ENCODE measurements at regions not wholly inside any gene's neighbourhood (a gene's known extent, or its start where the extent isn't known, plus 50 kb on each side); places are given as distances from the start of the nearest gene placed in this dataset.

DNA sequence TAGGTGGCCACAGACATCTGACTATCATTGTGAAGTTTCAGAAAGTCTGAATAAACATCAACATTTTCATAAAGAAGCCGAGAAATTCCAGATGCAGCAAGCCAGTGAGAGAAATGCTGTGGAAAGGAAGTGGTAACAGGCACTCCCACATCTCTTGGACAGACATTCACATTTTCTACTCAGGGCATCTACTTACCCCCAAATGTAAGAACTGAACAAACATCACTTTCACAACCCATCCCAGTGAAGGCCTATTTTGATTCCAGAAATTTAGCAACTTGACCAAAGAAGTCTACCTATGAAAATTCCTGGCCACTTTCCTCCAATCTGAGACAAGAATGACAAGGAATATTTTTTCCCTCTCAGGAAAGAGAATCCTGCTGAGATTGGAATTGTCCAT, 224.8 kb upstream of the DCBLD2 start:
- DNase-seq, result no peak

DNA sequence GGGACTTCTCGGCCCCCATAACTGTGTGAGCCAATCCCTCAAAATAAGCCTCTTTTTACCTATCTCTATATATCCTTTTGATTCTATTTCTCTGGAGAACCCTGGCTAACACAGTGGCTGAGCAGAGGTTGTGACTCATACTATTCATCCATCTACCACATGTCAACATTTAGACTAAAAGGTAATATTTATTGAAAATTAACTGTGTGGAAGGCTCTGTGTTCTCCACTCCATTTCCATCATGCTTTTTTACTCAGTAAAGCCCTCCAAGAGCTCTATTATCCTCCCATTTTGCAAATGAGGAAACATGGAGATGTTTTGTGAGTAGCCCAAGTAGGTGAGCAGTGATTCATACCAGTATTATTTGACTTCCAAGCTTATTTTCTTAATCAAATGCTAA, 217.9 kb upstream of the DCBLD2 start:
- no peak for DNase-seq

DNA sequence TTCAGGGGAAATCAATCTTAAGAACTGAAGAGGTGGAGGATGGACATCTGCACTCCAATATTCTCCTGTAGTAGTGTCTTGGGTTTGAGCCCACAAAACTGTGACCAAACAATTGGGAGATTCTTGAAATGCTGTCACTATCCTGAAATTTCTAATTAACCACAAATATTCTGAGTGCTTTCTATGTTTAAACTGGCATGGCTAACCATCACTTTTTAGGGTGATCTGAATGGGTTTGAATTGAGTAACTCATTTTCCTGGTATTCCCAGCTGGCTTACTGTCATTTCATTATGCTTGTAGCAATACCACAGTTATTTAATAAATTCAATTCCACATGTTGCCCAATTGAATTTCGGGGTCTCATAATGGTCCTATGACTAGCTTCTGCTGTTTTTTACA, 216.9 kb upstream of the DCBLD2 start:
- DNase-seq, result no peak

DNA sequence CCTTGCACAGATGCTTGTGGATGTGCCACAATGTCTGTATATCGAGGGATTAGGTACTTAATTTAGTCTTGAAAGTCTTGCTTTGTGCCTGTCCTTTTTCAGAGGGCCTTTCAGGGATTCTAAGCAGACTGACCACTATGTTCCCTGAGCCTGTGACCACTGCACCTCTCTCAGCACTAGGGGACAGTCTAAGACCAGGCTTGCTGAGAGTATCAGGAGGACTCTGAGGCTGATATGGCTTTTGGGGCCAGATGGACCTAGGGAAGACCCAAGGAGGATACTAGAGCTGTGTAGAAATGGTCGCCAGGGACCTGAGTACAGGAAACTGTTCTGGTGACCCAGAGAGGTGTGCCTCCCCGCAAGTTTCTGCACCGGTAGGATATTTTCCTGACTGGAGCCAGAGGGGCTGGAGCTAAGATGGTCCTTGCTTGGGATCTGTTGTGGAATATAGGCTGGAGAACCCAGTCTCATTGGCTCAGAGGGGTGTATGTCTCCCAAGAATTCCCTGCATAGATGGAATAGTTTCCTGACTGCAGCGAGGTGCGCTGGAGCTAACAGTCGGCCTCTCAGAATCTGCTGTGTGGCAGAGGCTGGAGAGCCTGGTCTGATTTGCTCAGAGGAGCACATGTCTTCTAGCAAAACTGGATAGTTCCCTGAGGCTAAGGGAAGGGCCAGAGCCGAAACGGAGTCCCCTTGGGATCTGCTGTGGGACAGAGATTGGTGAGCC, 213.2 kb upstream of the DCBLD2 start:
- DNase-seq, result no peak

GRCh38 chr3:99111235-99111634, 209.7 kb upstream of the DCBLD2 start:
- no peak for DNase-seq

DNA sequence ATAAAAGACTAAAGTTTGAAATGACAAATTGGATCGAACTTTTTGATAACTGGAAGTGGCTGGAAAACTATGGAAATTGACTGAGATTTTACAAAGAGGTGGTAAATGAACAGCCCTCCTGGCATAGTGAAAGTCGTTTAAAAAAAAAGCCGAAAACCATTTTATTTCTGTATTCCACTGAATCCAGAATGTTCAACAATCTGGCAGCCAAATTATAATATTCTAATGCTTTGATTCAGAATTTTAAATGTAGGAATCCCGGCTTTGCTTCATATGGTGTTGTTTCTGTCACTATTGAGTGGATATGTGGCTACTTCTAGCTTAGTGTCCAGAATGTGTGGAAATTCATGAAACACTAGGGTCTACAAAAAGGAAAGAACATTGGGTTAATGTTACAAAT, 208.9 kb upstream of the DCBLD2 start:
- no peak for DNase-seq

- no peak for DNase-seq
Measured at GRCh38 chr3:99108508-99108907, 207.0 kb upstream of the DCBLD2 start.

- DNase-seq, result no peak
Measured at GRCh38 chr3:99094606-99095005, 193.1 kb upstream of the DCBLD2 start.

- DNase-seq, result no peak
Measured at GRCh38 chr3:99087277-99087676, 185.8 kb upstream of the DCBLD2 start.

- no peak for DNase-seq
Measured at GRCh38 chr3:99084826-99085225, 183.3 kb upstream of the DCBLD2 start.

- no peak for DNase-seq
Measured at GRCh38 chr3:99084156-99084555, 182.7 kb upstream of the DCBLD2 start.

DNA sequence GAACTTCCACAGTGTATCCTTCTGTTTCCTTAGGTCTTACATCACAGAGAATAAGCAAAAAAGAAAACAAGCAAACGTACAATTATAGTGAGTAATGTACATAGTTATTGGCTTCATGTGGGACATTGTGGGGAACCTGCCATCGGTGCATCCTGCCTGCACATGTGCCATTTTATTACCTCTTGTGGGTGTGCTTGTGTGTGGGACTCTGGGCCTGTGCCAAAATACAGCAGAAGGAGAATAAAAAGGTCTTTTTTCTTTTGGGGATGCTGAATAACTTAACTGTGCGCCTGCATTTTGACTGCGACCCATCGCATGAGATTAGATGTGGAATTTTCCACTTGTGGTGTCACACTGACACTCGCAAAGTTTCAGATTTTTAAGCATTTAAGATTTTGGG, 169.6 kb upstream of the DCBLD2 start:
- peak in 11 of 56 donors; percentile 1 to 75 (median 15) for DNase-seq

- no peak for DNase-seq
Measured at GRCh38 chr3:99069973-99070372, 168.5 kb upstream of the DCBLD2 start.

DNA sequence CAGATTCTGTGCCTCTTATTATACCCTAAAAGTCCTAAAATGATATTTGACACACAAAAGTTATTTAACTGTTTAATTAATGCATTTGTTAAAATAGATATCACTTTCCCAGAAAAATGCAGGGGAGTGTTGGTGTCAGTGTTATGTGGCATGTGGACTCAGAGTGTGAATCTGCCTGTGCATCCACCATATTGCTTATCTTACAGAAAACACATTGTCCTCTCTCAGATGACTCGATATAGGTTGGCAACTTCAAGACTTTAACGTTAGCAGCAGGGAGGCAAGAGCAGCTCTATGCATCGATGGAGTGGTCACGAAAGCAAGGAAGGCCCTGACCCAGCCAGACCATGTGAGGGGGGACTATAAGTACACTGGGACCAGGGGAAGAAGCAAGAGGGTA, 165.4 kb upstream of the DCBLD2 start:
- no peak for DNase-seq

- no peak for DNase-seq
Measured at GRCh38 chr3:99049164-99049563, 147.7 kb upstream of the DCBLD2 start.

- no peak for DNase-seq
Measured at GRCh38 chr3:99041747-99042146, 140.3 kb upstream of the DCBLD2 start.

- no peak for DNase-seq
Measured at GRCh38 chr3:99031778-99032177, 130.3 kb upstream of the DCBLD2 start.

DNA sequence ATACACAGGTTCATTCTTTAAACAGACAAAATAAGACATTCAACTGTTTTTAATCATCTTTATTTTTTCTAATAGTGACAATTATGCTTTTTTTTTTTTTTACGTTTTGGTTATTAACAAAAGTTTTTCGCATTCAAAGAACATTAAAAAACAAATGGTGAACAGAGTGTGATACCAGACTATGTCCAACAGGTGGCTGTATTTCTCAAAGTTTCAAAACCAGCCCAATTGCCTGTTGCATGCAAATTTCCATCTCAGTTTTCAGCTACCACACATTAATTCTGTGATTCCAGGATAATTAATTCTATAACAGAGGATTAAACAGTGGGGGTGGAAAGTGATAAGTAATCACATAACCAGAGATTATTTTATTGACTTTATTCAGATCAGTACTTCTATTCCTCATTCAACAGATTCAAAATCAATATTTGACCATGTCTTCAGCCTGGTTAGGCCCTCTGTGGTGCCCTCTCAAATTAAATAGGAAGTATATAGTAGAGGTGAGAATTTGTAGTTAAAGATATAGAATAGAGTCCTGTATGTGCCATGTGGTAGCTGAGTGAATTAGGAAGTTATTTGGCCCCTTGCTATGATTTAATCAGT, 122.2 kb upstream of the DCBLD2 start:
- DNase-seq, result peak in 4 of 56 donors; percentile 1 to 3 (median 2)

- DNase-seq, result no peak
Measured at GRCh38 chr3:99021466-99021865, 120.0 kb upstream of the DCBLD2 start.

- no peak for DNase-seq
Measured at GRCh38 chr3:99016452-99016851, 115.0 kb upstream of the DCBLD2 start.

DNA sequence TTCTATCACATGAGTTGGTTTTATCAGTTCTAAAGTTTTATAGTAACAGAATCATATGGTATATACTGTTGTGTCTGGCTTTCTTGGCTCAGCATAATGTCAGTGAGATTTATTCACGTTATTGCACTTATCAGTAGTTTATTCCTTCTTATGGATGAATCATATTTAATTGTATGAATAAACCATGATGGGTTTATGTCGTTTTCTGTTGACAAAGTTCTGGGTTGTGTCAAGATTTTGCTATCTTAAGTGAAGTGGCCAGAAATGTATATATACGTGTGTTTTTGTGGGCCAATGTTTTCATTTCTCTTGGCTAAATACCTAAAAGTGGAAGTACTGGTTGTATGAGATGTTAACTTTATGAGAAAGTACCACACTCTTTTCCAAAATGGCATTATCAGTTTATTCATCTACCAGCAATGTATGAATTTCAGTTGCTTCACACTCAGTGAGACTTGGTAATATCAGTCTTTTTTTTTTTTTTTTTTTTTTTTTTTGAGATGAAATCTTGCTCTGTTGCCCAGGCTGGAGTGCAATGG, 112.4 kb upstream of the DCBLD2 start:
- no peak for DNase-seq

GRCh38 chr3:99013077-99013476, 111.6 kb upstream of the DCBLD2 start:
- DNase-seq, result no peak

GRCh38 chr3:99012051-99012450, 110.6 kb upstream of the DCBLD2 start:
- DNase-seq, result no peak
